ENCODE measurements at regions not wholly inside any gene's neighbourhood (a gene's known extent, or its start where the extent isn't known, plus 50 kb on each side); places are given as distances from the start of the nearest gene placed in this dataset.

- no peak for TF ChIP-seq CTCF (IDR thresholded peaks at IDR 0.05; ENCODE audit: insufficient read depth, low read depth, low read length)
- no peak for TF ChIP-seq EZH2 (IDR thresholded peaks at IDR 0.05; ENCODE audit: insufficient read depth, low read length)
Observed at GRCh38 chr2:185640588-185640987, 98.0 kb upstream of the FSIP2 start.
